PC-9 (cell line): ENCODE measurements at regions not wholly inside any gene's neighbourhood (a gene's known extent, or its start where the extent isn't known, plus 50 kb on each side); places are given as distances from the start of the nearest gene placed in this dataset.

Source experiments
- CTCF ChIP-seq: fragments of 200-600 bp; sonication (generic); conservative IDR thresholded peaks from 2 replicates; pipeline ENCODE4 v1.6.1; 2017; ENCODE audit warnings: mixed run types, antibody characterized with exemption, mild to moderate bottlenecking, moderate library complexity
- EZH2 ChIP-seq: fragments of 200-600 bp; sonication (generic); IDR thresholded peaks from 2 replicates; pipeline ENCODE4 v1.8.0; 2017; ENCODE audit warnings: antibody characterized with exemption, low read depth

- TF ChIP-seq EZH2: no peak
- no peak for TF ChIP-seq CTCF
Measured at GRCh38 chr6:169915769-169916550, 164.5 kb downstream of the ERMARD start.
